ENCODE measurements at regions not wholly inside any gene's neighbourhood (a gene's known extent, or its start where the extent isn't known, plus 50 kb on each side); places are given as distances from the start of the nearest gene placed in this dataset.
A peak's percentile ranks its signal among the peaks of the same experiment; 100 is the strongest.

DNA sequence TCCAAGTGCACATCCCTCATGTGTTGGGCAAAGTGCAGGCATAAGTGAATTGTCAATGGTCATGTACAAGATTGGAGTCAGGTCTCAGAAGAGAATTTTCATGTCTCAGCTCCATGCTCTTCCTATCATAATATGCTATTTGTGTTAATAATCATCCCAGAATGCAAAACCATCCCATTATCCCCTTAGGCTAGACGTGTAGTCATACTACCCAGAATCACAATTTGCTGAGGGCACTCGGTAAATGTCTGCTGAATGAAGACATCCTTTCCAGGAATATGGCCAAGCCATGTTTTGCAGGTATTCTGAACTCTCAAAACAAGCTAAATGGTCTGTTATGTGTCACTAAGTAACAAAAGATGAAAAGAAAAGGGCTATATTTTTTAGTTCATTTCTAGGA, 263.8 kb downstream of the RAD51AP2 start:
- TF ChIP-seq CTCF (IDR thresholded peaks at IDR 0.05; ENCODE audit: insufficient read depth, low read depth, low read length, missing control alignments) = no peak
- peak; percentile 30 for DNase-seq (ENCODE audit: low read depth)
- H3K4me3 ChIP-seq (ENCODE audit: low read length) = no peak overlapping the region

GRCh38 chr2:17252258-17252657, 266.0 kb downstream of the RAD51AP2 start:
- no peak overlapping the region for H3K4me3 ChIP-seq (ENCODE audit: low read length)
- no peak for TF ChIP-seq CTCF (IDR thresholded peaks at IDR 0.05; ENCODE audit: insufficient read depth, low read depth, low read length, missing control alignments)
- no peak for DNase-seq (ENCODE audit: low read depth)

GRCh38 chr2:17251171-17251570, 267.1 kb downstream of the RAD51AP2 start:
- no peak for DNase-seq (ENCODE audit: low read depth)
- no peak for TF ChIP-seq CTCF (IDR thresholded peaks at IDR 0.05; ENCODE audit: insufficient read depth, low read depth, low read length, missing control alignments)
- H3K4me3 ChIP-seq (ENCODE audit: low read length) = no peak overlapping the region

DNA sequence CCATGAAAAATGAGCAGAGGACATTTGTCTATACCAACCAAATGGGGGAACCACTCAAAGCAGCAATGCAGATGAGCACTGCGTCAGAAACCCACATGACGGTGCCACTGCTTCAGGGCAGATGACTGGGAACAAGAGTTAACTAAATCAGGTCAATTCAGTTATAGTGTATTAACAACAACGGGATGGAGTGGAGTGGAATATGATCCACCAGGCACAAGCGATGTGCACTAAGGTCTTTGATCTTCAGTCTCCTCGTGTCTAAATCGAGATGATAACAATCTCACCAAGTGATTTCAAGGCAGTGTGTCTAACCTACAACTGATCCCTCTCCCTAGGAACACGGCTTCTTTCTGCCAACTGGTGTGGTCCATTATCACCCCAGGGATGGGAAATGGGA, 269.0 kb downstream of the RAD51AP2 start:
- no peak overlapping the region for H3K4me3 ChIP-seq (ENCODE audit: low read length)
- DNase-seq (ENCODE audit: low read depth) = no peak
- TF ChIP-seq CTCF (IDR thresholded peaks at IDR 0.05; ENCODE audit: insufficient read depth, low read depth, low read length, missing control alignments) = no peak

DNA sequence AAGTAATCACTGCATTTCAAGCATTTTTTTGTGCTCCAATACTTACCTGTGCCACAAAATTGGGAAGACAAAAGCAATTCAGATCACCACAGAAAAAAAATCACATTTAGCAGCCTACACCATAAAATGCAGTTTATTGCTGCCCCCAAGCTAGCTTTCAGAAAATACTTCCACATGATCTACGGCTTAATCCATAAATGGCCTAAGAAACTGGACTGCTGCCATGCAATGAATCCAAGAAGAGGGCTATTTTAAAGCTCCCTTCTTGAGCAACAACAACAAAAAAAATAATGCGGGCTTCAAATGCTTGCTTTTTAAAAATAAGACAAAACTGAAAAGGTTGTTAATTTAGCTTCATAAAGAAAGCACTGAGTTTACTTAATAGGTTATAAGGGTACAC, 272.3 kb downstream of the RAD51AP2 start:
- DNase-seq (ENCODE audit: low read depth) = no peak
- H3K4me3 ChIP-seq (ENCODE audit: low read length) = no peak overlapping the region
- TF ChIP-seq CTCF (IDR thresholded peaks at IDR 0.05; ENCODE audit: insufficient read depth, low read depth, low read length, missing control alignments) = no peak

GRCh38 chr2:17242813-17243485, 275.3 kb downstream of the RAD51AP2 start:
- H3K4me3 ChIP-seq (ENCODE audit: low read length) = no peak overlapping the region
- TF ChIP-seq CTCF (IDR thresholded peaks at IDR 0.05; ENCODE audit: insufficient read depth, low read depth, low read length, missing control alignments) = no peak
- no peak for DNase-seq (ENCODE audit: low read depth)

DNA sequence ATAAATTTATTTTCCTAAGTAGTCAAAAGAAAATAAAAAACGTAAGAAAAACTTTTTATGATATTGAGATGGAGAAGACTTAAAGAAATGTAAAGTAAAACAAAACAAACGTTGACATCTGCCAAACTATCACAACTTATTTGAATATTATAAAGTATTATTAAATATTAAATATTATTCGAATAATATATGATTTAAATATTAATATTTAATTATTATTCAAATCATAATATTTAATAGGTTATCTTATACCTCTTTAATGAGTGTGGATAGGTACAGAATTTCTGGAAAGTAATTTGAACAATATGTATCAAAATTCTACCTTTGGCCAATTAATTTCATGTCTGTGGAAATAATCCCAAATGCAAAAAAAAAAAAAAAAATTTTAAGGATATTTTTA, 278.7 kb downstream of the RAD51AP2 start:
- no peak for DNase-seq (ENCODE audit: low read depth)
- no peak overlapping the region for H3K4me3 ChIP-seq (ENCODE audit: low read length)
- TF ChIP-seq CTCF (IDR thresholded peaks at IDR 0.05; ENCODE audit: insufficient read depth, low read depth, low read length, missing control alignments) = no peak
